ENCODE measurements at regions not wholly inside any gene's neighbourhood (a gene's known extent, or its start where the extent isn't known, plus 50 kb on each side); places are given as distances from the start of the nearest gene placed in this dataset.
A peak's percentile ranks its signal among the peaks of the same experiment; 100 is the strongest.

DNA sequence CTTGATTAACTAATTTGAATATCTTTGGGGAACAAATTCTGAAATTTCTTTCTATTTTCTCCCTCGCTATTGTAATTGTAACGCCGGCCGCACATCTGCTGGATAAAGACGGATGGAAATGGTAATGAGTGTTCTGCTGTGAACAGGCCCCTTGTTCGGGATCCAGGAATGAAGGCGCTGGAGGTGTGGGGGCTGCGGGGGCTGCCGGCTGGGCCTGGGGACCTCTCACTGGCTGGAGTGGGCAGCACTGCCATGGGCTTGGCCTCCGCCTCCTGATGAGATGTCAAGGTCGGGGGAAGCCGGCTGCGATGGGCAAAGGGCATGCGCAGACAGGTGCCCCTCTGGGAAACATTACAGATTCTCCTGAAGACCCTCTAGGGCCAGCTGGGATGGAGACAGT, 175.4 kb downstream of the PHETA1 start:
- DNase-seq: no peak

DNA sequence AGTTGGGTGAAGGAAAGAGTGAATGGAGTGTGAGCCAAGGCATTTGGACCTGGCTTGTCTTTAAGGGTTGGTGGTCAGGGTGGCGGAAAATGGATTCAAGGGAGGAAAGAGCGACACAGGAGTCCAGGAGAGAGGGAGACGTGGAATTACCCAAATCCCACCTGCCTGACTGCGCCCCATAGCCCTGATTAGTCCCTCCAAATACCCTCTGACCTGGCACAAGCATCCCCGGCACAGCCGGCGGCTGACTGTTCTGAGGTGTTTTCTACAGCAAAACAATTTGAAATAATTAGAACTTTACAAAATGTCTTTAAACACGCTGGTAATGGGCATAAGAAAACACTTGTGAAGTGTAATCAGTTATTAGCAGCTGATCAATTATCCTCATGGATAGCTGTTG, 175.8 kb downstream of the PHETA1 start:
- DNase-seq: no peak

DNA sequence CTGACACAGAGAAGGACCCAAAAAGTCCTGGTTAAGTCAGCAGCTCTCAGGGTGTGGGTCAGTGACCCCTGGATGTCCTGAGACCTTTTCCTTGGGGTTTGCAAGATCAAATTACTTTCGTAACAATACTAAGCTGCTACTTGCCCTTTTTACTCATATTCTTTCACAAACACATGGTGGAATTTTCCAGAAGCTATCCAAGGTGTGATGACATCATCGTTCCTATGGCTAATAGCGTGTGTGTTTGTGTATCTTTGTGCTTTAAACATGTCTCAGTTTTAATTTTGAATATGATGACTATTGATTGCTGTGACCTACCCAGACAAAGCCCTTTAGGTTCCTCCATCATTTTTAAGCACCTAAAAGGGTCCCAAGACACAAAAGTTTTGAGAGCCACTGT, 176.2 kb downstream of the PHETA1 start:
- DNase-seq: no peak

DNA sequence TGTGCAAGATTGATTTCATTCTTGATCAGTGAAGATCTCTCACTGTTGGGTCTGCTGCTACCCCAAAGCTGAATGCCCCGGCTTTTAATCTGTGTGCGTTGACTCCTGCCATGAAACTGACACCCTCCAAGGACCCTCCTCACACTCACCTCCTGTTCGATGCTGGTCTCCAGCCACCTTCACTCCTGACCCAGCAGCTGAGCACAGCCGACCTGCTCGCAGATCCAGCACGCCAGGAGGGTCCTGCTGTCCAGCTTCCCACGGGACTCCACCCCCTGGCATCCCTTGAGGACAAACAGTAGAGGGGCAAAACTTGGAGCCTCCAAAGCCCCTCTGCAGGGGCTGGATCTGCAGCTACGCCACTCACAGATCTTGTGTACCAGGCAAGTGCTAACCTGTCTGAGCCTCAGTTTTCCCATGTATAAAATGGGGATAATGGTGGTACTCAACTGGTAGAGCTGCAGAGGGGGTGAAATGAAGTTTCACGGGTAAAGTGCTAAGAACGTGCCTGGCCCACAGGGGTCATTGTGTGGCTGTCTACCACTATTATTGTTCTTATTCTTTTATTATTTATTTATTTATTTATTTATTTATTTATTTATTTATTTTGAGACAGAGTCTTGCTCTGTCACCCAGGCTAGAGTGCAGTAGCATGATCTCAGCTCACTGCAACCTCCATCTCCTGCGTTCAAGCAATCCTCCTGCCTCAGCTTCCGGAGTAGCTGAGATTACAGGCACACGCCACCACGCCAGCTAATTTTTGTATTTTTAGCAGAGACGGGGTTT, 178.0 kb downstream of the PHETA1 start:
- DNase-seq: no peak

DNA sequence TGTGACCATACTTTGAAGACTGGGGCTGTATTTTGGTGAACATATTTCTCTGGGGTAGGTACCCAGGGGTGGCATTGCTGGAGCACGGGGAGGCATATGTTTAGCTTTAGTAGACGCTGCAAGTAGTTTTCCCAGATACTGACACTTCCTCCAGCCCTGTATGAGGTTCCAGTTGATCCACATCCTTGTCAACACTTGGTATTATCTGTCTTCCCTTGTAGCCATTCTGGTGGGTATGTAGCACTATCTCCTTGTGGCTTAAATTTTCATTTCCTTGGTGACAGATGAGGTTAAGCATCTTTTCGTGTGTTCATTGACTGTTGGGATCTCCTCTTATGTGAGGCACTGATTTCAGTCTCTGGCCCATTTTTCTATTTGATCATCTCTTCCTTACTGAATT, 179.1 kb downstream of the PHETA1 start:
- DNase-seq: no peak

DNA sequence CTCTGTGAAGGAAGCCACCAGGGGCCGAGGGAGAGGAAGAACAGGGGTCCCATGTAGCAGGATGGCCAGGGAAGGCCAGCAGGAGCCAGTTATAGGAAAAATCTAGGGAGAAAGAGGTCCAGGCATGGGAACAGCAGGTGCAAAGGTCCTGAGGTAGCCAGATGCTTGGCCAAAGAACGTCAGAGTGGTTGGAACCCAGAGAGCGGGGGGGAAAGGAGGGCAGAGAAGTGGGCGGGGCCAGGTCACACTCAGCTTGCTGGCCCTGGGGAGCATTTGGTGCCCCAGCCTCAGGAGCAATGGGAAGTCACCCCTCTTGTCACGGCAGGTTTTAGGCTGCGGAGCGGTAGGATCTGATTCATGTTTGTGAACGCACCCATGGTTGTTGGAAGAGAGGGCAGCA, 180.5 kb downstream of the PHETA1 start:
- no peak for DNase-seq

DNA sequence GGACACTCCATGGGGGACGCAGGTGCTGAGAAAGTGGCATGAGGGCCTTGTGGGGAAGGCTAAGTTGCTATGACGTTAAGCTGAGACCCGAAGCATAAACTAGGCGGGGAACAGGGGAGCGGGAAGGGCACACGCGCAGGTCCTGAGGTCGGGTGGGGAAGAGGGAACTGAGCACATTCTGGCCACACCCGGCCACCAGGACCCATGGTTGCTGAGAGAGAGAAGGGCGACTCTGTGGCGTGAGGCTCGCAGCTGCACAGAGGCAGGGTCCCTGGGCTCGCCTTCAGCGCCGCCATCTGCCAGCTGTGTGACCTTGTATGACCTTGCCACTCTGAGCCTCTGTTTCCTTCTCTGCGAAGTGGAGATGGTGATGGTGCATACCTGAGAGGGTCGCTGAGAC, 182.5 kb downstream of the PHETA1 start:
- no peak for DNase-seq

DNA sequence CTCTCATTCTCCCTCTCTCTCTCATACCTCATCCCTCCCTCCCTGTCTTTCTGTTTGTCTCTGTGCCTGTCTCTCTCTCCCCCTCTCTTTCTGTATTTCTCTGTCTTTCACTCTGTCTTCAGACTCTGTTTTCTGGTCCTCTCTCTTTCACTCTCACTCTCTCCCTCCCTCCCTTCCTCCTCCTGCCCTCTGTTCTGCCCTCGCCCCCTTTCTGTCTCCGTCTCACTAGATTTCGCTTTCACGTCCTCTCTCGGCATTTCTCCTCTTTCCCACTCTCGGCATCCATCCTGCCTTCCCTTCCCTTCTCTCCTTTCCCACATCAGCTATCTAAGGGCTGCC, 183.0 kb downstream of the PHETA1 start:
- DNase-seq: no peak

DNA sequence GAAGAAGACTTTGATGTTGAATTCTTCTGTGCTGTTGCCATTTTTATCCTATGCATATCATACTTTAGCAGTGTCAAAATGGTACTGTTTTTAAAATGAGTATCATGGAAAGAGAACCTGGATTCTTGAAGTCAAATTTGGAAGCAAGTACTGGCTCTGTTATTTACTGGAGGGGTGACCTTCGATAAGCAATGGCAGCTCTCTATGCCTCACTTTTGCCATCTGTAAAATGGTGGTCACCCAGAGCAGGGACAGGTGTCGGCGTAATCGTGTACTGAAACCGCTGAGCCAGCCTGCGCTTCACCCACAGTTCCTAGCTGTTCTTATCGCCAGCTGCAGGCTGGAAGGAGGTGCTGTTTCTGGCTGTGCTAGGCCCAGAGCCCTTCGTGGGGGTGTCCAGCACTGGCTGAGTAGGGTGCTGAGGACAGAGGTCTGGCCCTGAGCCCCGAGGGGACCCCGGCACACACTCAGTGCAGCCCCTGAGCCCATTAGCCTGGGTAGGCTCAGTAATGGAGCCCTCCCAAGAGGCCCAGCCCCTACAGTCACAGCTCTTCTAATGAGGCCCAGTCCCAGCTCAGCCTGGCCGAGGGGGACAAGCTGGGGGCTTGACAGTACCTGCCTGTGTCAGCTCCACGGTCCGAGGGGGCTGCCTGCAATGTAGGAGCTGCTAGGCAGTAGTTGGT, 183.5 kb downstream of the PHETA1 start:
- no peak for DNase-seq

DNA sequence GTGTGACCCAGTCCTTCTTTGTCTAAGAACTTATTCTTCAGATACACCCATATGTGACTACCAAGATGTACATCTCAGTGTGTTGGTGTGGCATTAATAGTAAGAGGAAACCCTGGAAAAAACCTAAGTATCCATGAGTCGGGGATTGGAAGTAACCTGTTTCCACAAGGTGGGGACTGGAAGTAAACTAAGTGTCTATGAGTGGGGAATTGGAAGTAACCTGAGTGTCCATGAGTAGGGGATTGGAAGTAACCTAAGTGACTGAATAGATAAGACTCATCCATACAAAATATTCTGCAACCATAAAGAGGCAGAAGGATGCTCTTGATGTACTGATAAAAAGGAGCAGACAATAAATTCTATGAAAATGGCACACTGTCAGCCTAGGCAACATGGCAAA, 184.7 kb downstream of the PHETA1 start:
- DNase-seq: no peak

DNA sequence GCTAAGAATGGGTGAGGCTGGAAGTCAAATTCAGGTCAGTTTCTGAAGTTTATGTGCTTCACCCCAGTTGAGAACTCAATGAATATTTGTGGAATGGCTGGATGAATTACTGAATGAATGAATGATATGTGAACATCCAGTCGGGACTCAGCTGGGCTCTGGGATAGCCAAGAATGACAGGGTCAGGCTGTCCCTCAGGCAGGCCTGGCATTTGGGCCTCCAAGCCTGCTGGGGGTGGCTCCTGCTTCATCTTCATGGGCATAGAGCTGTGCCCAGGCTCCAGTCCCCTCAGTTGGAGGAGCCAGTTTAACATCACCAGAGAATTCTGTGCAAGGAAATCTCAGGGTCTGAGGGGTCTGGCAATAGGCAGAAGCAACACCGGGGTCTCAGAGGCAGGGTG, 185.8 kb downstream of the PHETA1 start:
- no peak for DNase-seq

DNA sequence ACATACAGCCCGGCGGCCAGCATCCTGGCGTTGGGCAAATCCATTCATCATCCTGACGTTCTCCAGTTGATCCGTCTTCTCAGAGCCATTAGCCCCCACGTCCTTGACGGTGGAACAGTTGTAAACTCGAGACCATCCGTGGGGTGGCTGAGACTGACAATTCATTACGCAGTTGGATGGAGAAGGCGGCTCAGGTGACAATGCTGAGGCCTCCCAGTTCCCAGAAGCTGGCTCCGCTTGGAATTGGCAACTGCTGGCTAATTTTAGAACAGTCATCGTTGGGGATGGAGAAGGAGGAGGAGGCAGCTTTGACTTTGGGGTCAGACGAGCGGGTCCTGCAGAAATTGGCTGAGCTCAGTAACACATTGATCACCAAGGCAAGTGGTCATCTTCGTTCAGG, 186.5 kb downstream of the PHETA1 start:
- DNase-seq: no peak

DNA sequence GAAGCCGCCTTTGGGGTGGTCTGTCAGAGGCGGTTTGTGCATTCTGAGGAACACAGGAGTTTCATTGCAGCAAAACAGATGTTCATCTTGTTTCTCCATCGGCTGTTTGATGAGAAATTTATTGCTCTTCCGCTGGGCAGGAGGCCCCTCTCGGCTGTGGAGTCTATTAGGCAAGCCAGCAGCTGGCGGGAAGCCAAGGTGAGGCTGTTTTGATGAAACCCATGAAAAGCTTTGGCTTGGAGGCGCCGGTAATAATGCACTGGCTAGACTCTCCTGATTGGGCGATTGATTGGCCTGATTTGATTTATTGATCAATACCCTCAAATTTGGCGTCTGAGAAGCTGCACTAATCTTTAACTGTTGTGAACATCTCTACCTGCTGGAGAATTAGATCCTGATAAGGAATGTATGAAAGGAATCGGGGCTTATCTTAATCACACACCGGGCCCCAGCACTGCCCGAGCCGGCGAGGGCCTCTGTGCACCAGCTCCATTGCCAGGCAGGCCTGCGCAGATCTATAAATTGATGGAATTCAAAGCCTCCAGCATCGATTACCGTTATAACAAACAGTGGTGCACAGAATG, 187.7 kb downstream of the PHETA1 start:
- peak; percentile 56 for DNase-seq

DNA sequence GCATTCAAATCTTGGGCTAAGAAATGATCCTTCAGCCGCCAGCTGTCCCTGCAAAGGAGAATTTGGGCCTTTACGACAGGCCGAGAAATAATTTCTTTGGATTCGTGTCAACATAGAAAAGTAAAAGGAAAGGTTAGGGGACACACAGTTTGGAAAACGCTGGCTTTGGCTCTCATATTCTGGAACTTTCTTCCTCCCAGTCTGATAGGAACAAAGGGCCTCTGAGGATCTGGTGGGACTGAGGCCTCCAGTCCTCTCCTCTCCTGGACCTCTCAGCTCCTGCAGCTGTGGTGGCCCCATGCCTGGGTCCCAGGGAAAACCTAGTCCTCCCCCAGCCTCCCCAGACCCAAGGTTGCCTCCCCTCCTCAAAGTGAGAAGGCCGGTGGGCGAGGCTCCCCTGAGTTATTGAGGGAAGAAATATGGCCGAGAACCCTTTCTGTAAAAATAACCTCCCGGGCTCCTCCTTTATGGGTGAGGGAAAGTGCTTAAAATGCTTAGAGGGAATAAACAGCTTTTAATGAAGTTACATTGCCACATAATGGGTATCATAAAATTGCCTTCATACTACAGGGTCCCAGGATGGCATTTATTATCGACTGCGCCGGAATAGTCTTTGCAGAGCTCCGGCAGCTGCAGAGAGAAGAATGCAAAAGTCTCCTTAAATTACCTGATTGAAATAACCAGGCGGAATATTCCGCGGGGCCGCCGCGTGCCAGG, 188.3 kb downstream of the PHETA1 start:
- no peak for DNase-seq

DNA sequence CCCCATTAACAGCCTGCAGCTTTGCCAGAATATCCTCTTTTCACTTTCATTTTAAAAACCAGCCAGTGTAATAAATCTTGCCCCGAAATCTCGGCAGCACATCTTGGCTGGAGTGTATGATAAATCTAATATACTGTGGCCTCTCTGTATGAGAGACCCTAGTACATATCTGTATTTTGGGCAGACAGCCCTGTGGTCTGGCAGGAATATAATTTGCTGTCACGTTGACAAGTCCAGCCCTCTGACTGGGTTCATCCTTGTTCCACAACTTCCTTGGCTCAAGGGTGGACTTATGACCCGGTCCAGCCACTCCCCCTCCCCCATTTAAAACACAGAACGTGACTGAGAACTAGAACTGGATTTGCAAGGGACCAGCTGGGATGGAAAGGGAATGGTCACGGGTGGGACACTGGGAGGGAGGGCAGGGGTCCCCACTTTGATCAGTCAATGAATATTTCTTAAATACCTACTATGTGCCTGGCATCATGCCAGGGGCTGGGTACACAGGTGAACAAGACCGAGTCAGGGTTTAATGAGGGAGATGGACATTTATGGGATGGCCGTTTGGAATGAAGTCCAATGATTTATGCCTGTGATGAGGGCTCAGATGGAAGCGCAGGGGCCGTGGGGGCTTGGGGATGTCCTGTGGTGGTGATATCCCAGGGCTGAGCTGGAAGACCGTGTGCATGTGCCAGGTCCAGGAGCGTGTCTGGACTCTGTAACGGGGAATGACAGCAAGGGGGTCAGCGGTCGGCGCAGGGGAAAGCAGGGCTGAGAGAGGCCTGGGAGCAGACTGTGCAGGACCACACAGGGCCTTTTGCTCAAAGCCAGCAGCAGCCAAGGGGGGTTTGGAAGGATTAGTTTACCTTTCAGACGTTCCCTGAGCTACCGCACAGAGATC, 190.5 kb downstream of the PHETA1 start:
- DNase-seq: no peak

DNA sequence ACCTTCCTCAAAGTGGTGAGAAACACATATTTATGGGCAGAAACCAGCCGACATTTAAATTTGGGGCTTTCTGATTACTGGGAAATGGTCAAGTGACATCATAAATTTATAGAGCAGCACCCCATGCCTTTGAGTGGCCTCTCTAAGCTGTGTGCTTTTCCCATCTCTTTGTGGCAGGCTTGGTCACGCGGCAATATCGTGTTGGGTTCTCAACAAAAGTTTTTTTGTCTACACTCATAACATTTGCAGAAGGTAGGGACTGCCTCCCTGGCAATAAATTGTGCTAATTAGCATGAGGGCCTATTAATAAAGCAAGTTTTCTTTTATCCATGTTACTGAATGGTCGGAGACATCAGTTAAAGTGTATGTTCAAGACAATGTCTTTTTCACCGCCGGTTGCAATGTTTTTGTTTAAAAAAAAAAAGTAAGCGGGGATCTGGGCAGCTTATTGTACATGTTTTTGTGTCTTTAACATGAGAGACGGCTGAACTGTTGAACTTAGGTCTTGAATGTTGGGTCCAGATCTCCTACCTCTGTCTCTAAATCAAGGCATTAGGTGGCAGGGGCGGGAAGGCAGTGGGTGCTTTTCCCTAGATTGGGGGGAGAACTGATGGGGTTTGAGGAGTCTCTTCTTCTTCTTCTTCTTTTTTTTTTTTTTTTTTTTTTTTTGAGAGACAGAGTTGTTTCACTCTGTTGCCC, 193.3 kb downstream of the PHETA1 start:
- no peak for DNase-seq

DNA sequence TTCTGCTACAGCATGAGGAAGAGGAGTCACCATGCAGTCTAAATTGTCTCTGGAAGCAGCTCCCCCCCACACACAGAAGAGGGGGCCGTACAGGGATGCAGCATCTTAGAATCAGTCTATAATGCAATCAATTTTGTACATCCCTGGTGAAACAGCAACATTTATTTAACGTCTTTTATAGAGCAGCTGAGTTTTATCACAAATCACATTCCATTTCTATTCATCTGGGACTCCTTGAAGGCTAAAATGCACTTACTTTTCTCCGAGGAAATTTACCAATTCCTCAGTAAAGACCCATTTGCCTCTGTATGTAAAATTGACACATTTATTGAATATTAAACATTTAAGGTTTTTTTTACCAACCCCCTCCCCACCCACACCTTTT, 193.9 kb downstream of the PHETA1 start:
- DNase-seq: no peak

DNA sequence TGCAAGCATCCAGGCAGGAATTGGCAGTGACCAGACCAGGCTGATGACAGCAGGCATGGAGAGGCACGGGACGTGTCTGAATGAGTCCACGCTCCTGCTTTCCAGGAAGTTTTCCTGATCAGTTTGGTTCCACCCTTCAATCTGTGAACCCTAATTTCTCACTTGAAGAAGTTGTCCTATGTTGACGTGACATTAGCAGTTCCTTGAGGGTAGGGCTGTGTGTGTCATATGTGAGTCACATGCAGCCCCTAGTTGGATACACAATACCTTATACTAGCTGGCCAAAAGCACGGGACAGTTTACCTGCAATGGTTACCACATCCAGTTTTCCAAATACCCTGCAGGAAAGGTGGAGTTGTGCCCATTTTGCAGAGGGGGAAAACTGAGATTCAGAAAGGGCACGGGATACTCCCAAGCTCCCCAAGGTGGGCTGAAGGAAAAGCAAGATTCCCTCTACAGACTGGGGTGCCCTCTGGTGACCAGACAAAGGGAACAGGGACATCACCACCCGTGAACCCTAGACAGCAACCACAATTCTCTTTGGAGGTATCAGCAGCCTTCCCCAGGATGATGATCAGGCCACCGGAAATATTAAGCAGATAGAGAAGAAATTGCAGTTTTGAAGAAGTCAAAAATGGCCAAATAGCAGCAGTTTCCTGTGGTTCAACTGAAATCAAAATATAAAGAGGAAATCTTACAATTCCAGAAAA, 194.5 kb downstream of the PHETA1 start:
- DNase-seq: no peak

DNA sequence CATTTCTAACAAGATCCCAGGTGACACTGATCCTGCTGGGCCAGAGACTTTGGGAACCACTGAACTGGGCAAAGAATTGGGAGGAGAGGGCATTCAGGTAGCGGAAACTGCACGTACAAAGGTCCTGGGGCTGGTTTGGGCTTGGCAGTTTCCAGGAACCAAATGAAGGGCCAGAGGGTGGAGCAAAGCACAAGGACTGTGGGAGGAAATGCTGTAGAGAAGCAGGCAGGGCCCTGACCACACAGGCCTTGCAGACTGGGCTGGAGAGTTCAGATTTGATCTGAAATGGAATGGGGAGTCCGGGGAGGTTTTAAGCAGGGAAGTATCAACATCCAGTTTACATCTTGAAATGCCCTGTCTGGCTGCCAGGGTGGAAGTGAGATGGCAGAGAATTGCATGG, 195.1 kb downstream of the PHETA1 start:
- DNase-seq: no peak

DNA sequence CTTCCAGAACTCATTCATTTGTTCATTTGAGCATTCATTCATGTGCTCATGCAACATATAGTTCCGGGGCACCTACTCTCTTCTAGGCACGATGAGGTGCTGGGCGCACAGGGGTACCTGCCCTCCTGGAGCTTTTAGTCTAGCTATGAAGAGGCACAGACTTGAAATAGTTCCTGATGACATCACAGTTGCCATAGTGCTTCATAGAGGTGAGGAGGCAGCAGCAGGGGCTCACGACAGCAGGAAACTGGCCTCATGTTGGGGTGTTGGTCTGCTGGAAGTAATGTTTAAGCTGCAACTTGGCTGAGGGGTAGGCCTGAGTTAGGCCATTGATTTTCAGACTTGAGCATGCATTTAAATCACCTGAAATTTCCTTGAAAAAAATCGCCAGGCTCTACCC, 195.5 kb downstream of the PHETA1 start:
- DNase-seq: no peak

DNA sequence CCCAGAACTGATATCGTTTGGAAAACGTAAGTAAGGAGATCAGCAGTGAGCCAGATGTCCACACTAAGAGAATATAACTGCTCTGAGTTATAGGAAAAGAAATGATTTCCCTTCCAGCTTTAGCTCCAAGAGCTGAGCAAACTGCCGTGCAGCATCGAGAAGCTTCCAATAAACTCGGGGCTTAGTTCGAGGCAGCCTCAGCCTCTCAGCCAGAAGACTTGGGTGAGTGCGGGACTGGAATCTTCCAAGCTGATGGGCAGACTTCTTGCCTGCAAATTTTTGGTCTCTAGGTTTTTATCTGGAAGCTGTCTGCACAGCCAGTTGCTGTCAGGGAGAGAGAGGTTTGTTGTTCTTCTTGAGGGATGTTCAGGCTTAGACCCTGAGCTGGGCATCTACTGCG, 196.1 kb downstream of the PHETA1 start:
- no peak for DNase-seq

DNA sequence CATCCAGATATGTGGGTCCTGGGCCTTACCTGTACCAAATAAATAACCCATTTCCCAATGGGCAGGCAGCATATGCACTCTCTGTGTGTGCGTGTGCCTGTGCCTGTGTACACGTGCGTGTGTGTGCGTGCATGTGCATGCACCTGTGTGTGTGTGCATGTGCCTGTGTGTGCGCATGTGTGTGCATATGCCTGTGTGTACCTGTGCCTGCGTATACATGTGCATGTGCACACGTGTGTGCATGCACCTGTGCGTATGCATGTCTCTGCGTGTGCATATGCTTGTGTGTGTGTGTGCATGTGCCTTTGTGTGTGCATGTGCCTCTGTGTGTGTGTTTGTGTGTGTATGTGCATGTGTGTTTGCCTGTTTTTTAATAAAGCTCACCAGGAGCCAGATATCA, 197.1 kb downstream of the PHETA1 start:
- DNase-seq: no peak

All from SIG-M5 (cell line).